NCI-H82 treated with DMSO at 0.1 percent for 48 hours (cell line): ENCODE measurements at regions not wholly inside any gene's neighbourhood (a gene's known extent, or its start where the extent isn't known, plus 50 kb on each side); places are given as distances from the start of the nearest gene placed in this dataset.
"Not testable (repeated sequence)": the region's sequence is repeated elsewhere in the genome, so short reads cannot be mapped to it uniquely, and the experiment has no call there.

Source experiments
- DNase-seq: peaks from one replicate; lab custom pipeline; 2025; ENCODE audit not compliant: unreplicated experiment; lab: John Stamatoyannopoulos, UW

DNA sequence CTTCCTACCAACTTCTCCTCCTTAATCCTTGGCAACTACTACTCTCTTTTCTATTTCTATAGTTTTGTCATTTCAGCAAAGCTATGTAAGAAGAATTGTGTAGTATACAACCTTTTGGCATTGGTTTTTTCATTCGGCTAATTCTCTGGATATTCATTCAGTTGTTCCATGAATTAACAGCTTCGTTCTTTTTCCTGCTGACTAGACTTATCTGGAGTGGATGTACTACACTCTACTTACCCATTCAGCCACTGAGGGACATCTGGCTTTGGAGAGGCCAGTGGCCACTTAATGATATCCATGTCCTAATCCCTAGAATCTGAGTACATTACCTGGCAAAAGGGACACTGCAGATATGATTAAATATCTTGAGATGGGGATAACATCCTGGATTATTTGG, 623.9 kb downstream of the DOK5 start:
- DNase-seq, result no peak

DNA sequence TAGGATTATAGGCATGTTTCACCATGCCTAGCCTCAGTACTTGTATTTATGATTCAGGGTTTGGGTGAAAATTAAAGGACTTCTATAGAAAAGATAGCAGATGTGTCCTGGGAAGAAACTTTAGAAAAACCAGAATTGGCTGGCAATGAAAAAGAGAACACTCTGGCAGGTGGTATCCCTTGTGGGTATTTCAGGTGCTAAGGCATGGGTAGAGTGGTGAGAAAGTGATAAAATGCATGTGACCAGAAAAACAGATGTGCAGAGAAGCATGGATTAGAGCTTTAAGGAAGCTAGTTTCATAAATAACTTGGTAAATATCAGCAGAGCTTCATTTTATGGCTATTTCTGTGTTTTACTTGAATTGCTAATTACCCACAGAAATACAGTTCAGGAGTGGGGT, 622.2 kb downstream of the DOK5 start:
- no peak for DNase-seq

DNA sequence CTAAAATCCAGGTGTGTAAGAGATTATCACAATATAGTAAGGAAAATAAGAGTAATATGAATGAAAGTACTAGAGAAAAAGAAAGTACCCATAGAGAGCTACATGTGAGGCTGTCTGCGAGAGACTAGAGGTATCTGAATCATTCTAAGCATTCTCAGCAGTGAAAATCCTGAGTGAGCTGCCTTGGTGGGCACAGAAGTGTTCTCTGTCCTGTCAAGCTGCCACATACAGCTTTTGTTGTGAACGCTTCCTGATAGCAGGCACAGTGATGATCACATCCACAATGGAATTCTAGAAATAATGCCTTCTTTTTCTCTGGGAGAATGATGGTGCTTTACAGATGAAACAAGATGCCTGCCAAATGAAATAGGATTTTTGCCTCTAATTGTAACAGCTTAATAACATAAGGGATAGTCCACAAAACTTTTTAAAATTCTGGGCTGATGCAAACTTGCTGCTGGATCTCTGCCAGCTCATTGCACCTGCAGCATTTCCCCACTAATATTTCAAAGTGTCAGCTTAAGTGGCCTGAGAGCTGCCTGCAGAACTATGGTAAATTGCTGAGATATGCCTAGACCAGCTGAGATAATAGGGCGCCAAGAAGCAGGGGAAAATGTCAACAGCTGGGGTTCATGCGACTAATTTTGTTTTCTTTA, 620.5 kb downstream of the DOK5 start:
- DNase-seq, result no peak

DNA sequence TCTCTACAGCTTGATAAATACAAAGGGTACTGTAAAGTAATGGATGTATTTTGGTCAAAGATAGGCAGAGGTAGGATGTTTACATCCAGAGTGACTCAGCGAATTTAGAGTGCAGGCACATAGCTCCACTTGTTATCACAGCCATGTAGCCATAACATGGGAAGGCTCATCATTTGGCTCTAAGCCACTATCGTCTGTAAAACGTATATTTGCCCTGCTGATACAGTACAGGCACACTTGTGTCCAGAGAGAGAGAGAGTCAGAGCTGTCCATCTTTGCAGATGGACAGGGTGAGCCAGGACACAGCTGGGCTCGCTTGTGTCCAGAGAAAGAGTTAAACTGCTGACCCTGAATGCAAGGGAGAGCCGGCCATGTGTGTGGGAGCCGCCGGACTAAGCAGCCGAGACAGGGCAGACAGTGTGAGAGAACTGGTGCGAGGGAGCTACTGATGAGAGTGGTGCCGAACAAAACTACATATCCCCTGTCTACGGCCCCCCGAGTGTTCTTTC, 619.0 kb downstream of the DOK5 start:
- DNase-seq, result no peak

DNA sequence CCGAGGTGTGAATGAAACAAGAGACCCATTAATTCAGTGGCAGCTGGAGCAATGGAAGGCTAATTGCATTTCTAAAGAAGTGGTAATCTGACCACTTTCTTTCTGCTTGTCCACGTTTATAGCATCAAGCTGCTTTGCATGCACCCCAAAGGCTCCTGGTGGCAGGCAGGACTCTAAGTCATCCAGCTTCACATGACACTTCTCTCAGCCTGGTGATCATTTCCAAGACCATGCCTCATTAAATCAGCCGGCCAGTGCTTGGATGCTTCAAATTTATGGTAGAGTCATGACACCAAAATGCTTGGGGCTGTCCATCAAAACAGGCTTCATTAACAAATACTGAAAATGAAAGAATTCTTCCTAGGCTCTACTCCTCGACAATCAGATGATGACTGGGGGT, 614.9 kb downstream of the DOK5 start:
- DNase-seq, result no peak

DNA sequence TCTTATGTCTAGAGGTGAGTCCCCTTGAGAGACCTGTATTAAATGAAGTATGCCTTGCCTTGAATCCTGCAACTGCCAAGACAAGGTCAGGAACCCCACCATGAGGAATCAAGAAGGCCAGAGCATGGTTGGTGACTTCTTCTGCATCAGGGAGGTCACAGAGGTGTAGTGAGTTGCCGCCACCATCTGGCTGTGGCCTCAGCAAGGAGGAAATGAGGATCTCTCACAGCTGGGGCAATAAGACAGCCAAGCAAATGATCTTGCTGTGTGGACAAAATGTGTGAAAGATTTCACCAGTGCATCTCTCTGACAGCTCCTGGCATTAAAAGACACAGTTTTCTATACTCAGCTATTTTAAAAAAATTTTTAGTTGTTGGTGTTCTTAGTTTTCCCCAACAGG, 611.0 kb downstream of the DOK5 start:
- DNase-seq, result no peak

DNA sequence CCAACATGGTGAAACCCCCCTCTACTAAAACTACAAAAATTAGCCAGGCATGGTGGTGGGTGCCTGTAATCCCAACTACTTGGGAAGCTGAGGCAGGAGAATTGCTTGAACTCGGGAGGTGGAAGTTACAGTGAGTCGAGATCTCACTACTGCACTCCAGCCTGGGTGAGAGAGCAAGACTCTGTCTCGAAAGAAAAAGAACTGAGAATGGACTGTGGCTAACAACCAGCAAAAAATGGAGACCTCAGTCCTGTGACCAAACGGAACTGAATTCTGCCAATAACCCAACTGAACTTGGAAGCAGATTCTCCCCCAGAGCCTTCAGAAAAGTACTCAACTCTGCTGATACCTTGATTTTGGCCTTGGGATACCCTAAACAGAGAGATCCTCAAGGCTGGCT, 604.5 kb downstream of the DOK5 start:
- no peak for DNase-seq

DNA sequence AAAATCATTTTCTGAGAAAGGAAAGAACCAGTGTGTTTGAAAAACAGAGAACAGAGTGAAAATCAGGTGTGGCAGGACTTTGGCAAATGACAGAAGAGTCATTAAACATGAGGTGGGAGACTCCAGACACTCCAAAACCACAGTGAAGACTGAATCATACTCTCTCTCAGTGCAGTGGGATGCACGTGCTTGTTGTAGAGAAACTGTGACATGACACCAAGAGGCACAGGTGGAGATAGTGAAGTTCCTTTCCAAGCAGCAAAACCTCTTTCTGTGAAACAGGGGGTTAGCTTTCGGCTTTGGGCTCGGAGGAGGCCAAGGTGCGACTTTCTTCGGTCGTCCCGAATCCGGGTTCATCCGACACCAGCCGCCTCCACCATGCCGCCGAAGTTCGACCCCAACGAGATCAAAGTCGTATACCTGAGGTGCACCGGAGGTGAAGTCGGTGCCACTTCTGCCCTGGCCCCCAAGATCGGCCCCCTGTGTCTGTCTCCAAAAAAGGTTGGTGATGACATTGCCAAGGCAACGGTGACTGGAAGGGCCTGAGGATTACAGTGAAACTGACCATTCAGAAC, 599.0 kb downstream of the DOK5 start:
- not testable (repeated sequence) for DNase-seq

DNA sequence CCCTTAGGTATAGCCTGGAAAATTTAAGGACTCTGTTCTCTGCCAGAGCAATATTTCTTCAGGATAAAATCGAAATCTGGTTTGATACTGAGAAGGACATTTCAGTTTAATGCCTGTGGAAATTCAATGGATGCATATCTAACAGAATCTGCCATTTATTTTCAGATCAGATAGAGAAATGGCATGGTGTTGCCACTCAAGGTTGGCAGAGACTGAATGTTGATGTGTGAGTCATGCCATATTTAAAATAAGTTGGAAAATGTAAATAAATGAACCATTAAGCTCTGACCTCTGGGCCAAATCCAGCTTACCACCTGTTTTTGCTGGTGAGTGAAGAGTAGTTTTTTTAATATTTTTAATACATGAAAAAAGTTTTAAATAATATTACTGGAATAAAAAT, 594.6 kb downstream of the DOK5 start:
- no peak for DNase-seq

DNA sequence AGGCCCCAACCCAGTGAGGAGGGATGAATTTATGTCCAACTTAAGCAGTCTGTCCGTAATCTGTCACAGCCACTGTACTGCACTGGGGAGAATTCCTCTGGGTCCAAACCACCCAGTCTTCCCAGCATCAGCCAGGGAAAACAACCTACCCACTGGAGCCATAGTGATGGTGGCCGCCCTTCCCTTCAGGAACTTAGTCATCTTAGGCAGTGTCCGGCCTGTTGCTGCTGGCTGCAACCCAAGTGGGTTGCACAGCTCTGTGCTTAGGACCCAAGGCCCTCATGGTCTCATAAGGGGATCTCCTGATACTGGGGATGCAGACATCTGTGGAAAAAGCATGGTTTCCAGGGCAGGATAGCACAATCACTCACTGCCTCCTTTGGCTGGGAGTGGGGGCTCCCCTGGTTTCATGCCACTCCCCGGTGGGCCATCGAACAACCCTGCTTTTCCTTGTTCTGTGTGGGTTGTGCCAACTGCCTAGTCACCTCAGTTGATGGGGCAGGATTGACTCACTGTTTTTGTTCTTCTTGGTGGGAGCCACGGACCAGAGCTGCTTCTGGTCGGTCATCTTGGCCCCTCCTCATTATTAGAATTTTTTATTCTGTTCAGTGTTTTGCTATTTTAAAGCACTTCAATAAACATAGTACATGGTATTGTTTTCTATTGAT, 591.9 kb downstream of the DOK5 start:
- DNase-seq, result no peak

DNA sequence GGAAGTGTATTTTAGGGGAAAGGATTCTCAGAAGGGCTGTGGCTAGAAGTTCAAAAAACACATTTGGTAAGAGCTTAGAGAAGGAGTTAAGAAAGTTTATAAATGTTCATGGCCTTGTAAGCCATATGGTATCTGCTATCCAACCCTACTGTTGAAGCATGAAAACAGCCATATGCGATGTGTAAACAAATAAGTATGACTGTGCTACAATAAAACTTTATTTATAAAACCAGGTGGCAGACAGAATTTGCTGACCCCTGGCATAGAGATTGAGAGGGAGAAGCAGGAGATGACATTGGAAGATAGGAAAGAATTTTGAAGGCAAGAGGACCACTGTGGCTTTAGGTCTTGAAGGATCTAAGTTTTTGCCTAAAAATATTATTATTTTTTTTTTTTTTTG, 583.5 kb downstream of the DOK5 start:
- DNase-seq, result no peak

DNA sequence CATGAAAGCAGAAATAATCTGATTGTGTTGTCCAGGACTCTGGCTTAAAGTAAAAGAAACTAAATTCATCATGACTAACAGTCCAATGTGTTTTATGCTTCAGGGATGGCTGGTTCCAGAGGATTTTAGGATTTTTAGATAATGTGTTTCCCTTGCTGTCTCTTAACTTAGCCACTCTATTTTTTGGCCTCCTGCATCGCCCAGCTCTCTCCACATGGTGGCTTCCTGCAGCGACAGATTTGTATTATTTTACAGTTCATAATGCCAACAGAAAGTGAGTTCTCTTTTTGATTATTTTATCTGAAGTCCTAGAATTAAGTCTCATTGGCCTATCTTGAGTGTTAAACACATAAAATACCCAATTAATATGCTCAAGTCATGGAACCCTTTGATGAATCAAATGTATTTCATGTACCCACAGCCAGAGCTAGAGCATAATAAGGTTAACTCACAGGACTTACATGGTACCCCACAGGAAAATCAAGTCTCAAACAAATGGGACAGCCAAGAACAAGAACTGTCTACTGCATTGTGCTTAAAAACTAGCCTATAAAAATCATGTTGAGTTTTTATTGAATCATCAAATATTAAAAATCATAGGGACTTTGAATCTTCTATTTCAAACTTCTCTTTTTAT, 582.5 kb downstream of the DOK5 start:
- DNase-seq, result no peak

DNA sequence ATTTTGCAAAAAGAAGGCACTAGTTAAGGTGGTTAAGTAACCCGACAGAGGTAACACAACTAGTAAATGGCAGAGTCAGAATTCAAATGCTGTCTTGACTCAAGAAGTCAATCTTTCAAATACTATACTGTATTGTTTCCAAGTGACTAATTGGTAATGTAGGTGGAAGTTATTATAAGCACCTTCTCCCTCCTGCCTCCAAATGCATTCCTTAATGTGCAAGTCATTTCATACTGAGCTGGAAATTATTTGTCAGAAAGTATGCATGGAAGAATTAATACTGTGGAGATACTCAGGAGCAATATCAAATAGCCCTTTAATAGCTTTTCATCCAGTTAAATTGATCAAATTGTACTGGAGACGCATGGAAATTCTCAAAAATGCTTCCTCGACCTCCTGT, 579.1 kb downstream of the DOK5 start:
- no peak for DNase-seq

DNA sequence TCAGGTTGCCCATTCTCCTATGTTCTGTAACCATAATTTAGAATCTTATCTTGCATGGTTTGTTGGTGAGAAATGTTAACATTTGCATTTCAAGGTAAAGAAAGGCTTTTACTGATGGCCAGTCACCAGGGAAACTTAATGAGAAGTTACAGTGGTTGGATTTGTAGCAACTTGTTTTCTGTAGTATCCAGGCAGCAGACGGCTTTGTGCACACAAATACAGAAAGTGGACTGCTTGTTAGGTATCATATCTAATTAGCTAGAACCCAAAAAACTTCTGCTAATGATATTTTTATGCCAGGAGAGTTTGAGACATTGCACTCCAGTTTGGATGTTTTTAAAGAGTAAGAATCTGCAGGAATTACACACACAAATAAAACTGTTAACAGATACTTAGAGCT, 578.0 kb downstream of the DOK5 start:
- DNase-seq, result no peak

DNA sequence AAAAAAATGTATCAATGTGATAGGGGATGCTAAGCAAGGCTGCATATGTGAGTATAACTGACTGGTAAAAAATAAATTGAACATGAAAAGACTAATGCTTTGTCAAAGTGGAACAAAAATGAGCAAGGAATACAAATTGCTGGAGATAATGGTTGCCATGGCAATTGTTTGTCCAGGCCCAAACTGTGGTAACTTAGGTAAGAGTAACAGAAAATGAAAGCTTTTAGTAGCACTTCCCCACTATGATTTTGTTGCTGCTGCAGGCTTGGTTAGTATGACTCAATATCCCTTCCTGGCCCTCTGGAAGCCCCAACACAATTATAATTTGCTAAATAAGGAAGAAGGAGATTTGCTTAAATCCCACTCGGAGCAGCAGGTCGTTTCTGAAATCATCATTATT, 577.1 kb downstream of the DOK5 start:
- DNase-seq, result no peak

DNA sequence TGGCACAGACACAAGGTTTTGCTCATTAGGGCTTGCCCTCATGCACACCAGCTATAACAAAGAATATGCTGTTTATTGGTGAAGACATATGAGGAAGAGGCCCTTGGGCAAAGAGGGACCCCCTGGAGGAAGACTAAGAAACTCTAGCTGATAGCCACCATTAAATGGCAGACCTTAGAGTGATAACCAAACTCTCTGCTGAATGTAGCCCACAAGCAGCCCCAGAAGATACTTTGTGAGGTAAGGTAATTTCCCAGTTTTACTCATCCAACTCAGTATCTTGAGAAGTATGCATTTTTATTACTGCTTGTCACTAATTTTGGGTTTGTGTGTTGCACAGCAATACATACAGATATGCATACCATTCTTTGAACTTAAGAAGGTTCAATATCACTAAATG, 563.3 kb downstream of the DOK5 start:
- DNase-seq, result no peak

DNA sequence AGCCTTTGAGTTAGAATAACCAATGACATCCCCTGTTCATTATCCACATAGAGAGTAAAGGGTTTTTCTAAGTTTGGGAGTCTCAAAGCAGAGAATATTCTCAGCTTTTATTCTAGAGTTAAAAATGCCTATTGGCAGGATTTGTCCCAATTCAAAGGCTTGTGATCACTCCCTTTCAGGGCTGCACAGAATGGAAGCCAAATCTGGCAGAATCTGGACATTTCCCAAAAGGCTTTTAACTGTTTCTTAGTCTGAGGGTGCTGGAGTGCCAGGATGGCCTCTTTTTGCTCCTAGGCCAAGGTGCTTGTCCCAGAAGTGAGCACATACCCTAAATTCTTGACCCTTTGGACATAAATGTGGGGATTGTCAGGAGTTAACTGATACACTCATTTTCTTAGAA, 556.6 kb downstream of the DOK5 start:
- no peak for DNase-seq

DNA sequence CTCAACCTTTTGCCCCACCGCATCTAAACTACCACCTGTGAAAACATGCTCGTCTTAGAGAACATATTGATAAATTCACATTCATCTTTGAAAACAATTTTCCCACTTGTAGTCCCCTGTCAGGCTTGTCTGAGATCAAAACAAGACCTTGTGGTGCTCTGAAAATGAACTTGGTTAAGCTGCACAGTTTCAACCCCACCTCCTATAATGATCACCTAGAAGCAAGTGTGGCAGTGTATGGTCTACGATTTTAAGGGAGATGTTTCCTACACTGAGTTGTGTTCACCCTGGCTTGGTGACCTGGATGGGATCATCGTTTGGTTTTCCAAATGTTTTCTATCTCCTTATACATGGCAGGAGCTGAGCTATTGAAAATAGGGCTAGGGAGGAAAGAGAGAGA, 539.4 kb downstream of the DOK5 start:
- DNase-seq, result no peak

DNA sequence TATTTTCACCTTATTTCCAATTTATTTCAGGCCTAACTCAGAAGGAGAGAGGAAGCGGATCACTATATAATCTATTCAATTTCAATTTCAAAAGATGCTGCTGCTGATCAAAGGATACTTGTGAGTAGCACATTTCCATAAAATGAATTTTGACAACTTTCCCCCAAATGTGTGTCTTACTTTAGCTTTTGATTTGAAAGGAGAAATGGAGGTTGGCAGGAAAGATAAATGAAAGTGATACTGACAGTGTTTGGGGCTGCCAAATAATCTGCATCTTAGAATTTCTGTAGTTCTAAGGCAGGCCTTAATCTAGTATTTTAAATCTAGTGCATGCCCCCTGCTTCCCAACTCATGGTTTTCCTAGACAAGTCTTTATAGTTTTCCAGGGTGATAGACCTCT, 535.4 kb downstream of the DOK5 start:
- no peak for DNase-seq

DNA sequence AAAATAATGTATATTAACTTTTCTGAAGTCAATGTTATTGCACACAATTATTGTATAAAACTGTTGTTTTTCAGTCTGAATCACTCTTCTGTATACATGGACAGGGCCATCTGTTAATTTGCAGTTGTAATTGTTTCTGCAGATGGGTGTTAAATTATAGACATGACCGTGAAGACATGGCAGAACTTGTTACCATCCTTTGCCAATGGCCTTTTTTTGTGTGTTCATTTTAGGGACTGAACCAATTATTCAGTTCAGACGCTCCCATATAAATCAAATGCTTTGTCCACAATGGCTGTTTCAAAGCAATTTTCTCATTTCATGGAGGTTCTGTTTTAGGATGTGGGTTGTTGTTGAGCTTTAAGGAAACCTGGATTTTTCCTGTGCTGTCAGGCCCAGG, 533.7 kb downstream of the DOK5 start:
- DNase-seq, result no peak

DNA sequence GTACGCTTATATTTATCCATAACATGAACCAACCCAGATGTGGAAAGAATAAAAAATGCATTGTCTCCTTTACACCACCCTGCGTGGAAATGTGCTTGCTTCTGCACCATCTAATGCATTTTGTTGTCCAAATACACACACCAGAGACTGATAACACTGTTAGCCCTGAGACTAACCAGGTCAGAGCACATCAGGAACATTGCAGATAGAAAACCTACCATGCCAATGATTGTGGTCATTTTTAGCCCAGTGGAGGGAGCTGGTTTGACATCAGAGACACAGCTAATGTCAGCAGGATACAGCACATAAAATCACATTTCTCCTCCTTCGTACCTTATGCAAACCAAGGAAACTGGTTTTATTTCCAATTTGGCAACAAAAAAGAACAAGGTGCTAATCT, 528.7 kb downstream of the DOK5 start:
- no peak for DNase-seq

DNA sequence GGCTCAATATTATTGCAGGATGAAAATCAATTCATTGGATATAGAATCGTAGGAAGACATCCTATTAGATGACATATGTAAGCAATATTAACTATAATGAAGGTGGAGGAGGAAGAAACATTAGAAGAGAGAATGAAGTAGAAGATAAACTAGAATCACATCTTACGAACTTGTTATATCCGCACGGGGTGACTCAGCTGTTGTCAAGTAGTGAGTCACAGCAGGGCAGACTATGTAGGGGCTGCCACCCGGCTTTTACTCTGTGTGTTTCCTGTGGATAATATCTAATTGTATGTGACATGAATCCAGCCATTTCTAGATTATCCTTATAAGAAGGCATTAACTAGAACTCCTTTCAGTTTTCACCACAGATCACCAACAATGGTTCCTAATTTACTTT, 520.2 kb downstream of the DOK5 start:
- DNase-seq, result no peak
